Stromal cell of bone marrow (primary cell): ENCODE measurements at regions not wholly inside any gene's neighbourhood (a gene's known extent, or its start where the extent isn't known, plus 50 kb on each side); places are given as distances from the start of the nearest gene placed in this dataset.
"Not testable (repeated sequence)": the region's sequence is repeated elsewhere in the genome, so short reads cannot be mapped to it uniquely, and the experiment has no call there.

Experiments
- DNase-seq: peaks from one replicate; pipeline ENCODE4 v3.0.0-alpha.2; 2012; ENCODE audit warnings: low read depth

DNA sequence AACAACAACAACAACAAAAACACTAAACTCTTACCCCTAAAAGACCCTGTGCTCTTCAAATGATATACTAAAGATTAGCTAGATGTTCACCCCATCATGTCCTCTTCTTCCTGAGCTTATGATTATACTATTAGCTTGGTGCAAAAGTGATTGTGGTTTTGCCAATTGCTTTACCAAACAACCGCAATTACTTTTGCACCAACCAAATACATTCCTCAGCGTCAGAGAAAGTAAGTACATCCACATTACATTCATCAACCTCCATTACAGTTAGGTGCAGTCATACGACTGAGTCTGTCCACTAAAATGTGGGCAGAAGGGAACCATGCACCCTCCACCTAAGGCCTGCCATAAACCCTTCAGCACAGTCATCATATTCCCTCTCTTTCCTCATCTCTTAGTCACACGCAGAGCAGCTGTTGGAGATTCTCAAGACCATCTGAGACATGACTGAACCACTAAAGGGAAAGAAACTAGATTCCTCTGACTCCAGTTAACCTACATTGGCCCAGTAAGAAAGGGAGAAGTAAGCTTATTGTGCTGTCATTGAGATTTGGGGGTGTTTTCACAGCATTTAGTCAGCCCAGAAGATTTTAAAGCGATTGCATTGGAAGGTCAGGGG, 181.6 kb upstream of the TLE4 start:
- no peak for DNase-seq

DNA sequence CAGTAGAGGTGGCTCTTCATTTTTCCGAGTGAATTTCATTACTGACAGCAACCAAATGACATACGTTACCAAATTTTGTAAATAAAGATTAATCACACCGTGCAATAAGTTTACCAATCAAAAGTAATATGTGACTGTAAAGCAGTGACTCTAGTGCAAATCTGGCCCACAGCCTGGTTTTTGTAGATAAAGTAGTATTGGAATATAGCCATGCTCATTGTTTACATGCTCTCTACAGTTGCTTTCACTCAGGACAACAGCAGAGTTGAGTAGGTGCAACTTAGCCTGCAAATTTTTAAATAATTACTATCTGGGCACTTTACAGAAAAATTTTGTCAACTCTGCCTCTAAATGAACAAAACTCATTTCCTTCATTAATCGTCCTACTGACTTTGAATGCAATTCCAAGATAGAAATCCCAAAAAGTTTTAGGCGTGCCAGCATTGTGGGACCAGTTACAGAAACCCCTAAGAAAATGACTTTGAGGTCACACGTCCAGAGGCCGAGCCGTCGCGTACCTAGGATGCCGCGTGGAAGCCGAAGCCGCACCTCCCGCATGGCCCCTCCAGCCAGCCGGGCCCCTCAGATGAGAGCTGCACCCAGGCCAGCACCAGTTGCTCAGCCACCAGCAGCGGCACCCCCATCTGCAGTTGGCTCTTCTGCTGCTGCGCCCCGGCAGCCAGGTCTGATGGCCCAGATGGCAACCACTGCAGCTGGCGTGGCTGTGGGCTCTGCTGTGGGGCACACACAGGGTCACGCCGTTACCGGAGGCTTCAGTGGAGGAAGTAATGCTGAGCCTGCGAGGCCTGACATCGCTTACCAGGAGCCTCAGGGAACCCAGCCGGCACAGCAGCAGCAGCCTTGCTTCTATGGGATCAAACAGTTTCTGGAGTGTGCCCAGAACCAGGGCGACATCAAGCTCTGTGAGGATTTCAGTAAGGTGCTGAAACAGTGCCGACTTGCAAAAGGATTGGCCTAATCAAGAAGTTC, 180.7 kb upstream of the TLE4 start:
- no peak for DNase-seq

DNA sequence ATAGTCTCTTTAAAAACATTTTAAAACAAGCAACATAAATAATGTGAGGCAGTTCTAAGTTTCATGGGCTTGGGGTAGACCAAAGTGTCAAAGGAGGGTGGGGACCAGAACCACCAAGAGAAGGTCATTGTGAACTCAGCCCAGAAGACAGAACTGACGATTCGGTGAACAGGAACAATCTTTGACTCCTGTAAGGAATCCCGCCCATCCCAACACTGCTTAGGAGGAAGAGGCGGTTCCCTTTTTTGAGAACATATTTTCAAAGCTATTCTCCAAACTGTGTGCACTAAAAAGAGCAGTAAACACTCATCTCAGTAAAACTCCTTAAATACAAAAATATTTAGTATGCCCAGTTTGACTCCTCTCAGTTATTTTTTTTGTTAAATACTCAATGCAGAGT, 176.5 kb upstream of the TLE4 start:
- DNase-seq, result no peak

GRCh38 chr9:79395755-79396154, 176.0 kb upstream of the TLE4 start:
- no peak for DNase-seq

DNA sequence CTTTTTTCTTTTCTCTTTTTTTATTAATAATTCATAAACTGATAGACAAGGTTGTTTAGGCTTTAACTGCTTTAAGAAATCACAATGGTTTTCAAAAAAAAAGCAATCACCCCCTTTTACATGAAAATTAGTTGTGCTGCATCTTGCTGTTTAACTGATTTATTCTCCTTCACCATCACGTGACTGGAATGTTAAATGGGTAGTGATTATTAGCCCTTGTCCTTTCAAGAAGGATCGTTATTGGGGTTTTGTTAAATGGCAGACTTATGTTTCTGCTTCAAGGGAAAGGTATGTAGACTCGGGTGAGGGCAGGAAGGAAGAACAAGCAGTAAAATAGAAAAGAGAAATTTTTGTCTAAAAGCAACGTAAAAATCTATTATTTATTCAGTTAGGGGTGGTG, 175.6 kb upstream of the TLE4 start:
- DNase-seq, result no peak

- no peak for DNase-seq
These were observed 168.3 kb upstream of the TLE4 start for GRCh38 chr9:79403495-79403894.

GRCh38 chr9:79408200-79408599, 163.6 kb upstream of the TLE4 start:
- DNase-seq, result no peak

DNA sequence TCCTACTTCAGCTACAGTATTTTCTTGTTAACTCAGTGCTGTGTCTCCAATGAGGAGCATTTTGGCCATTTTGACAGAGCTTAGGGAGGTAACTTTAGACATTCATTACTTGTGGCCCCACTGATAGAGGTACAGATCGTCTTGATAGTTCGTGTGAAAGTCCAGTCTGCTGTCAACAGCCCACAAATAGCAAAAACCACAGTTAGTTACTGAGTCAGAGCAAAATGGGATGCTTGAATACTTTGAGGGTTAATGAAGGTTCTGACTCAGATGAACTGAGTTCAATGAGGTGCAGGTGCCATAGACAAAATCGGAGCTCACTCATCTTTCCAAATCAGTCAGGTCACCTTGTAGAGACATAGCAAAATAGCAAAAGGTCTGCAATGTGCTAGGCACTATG, 163.1 kb upstream of the TLE4 start:
- DNase-seq, result no peak

DNA sequence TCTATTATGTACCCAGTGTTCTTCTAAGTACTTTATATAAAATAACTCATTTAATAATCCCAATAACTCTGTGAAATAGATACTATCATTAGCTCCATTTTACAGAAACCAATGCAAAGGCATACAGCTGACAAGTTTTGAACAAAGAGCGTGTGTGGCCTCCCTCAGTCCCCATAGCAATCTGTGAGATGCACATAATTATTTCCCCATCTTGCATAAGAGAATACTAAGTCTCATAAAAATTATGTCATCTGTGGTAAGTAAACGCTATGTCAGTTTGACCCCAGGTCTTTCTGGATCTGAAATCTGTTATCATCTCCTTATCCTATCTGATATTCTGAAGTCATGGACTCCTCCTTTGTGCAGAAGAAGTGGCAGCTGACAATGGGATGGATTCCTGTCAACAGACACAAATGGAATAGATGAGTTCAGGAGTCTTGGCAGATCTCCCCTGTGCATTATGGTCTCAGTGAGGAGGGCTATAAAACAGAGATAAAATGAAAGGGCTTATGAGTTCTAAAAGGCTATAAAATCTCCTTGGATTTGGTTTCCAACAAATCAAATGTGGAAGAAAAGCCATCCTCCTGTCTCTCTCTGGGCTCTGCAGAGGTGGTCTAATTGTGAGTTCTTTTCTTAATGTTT, 162.5 kb upstream of the TLE4 start:
- DNase-seq, result no peak

DNA sequence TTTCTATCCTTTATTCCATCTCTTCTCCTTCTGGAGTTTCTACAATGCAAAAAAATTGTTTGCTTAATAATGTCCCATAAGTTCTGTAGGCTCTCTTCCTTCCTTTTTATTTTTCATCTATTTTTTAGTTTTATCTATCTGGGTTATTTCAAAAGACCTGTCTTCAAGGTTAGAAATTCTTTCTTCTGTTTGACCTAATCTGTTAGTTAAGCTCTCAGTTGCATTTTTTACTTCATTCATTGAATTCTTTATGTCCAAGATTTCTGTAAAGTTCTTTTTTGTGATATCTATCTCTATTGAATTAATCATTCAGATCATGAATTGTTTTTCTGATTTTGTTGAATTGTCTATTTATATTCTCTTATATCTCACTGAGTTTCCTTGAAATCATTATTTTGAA, 145.9 kb upstream of the TLE4 start:
- DNase-seq, result no peak

GRCh38 chr9:79428422-79428821, 143.3 kb upstream of the TLE4 start:
- DNase-seq, result no peak

GRCh38 chr9:79430619-79431018, 141.1 kb upstream of the TLE4 start:
- DNase-seq, result no peak

GRCh38 chr9:79431019-79431679, 140.6 kb upstream of the TLE4 start:
- no peak for DNase-seq

- no peak for DNase-seq
These were observed 139.3 kb upstream of the TLE4 start for GRCh38 chr9:79432485-79432884.

- peak; percentile 7 for DNase-seq
These were observed 138.1 kb upstream of the TLE4 start for GRCh38 chr9:79433703-79434102.

DNA sequence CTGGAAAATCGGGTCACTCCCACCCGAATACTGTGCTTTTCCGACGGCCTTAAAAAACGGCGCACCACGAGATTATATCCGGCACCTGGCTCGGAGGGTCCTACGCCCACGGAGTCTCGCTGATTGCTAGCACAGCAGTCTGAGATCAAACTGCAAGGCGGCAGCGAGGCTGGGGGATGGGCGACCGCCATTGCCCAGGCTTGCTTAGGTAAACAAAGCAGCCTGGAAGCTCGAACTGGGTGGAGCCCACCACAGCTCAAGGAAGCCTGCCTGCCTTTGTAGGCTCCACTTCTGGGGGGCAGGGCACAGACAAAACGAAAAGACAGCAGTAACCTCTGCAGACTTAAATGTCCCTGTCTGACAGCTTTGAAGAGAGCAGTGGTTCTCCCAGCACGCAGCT, 132.5 kb upstream of the TLE4 start:
- DNase-seq, result not testable (repeated sequence)

DNA sequence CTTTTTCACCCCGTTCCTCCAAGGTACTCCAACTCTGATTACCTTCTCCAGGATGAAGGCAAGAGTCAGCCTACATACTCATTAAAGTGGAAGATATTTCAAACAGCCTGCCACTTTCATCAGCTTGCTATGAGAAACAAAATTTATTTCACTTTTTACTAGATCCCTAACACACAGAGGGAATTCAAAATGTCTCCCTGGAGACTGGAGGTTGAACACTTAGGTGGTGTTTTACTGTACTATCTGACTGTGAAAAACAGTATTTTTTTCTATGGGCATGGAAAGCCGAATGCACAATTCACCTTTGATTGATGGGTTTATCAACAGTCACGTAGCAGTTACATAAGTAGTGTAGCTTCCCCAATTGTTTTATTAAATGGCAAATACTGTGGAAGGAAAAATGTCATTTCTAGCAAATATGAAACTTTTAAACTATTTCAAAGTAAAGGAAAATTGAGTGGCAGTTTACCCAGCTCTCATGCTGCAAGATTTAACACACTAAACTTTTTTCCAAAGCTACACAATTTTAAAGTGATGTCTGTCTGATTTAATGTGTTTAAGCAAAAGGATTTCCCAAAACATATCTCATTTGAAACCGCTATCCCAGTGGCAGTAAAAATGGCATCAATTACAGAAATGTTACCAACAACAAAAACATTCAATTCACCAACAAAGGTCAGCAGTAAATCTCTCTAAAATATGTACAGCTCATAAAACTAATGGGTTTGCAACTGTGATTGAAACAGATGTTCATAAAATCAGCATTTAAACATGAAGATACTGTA, 125.0 kb upstream of the TLE4 start:
- no peak for DNase-seq

DNA sequence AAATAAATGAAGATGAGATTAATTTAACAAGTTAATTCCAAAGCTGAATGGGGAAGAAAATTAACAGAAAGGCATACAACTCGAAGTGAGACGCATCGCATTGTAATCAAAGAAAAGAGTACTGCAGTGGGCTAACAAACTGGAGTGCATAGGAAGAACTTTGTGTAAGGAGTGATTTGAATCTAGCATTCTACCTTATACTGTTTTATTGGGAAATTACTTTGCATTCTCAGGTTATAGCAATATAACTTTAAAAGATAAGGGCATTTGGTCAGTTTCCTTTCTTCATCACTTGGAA, 124.5 kb upstream of the TLE4 start:
- DNase-seq, result no peak

DNA sequence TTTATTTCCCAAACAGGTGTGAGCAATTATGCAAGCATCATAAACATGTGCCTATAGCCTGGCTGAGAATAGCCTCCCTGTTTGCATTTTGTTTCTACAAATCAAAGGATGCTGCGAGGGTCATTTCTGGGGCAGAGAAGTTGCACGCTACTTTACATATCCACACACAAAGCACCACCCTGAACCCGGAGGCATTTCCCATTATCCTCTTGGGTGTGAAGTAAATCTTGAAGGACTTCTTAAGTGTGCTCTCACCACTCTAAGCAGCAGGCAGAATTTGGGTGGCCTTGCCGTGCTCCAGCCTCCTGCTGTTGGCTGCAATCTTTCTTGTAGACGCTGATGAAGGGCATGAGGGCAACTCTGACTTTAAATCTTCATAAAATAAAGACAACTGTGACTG, 124.0 kb upstream of the TLE4 start:
- DNase-seq, result no peak

DNA sequence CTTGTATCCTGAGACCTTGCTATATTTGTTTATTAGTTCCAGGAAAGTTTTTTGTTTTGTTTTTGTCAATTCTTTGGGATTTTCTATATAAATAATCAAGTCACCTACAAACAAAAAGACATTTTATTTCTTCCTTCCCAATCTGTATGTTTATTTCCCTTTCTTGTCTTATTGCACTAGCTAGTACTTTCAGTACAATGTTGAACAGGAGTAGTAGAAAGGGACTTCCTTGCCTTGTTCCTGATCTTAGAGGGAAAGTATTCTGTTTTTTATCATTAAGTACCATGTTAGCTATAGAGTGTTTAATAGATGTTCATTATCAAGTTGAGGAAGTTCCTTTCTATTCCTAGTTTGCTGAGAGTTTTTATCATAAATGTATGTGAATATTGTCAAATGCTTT, 119.5 kb upstream of the TLE4 start:
- no peak for DNase-seq

- DNase-seq, result no peak
These were observed 110.1 kb upstream of the TLE4 start for GRCh38 chr9:79461712-79462111.

GRCh38 chr9:79465156-79465555, 106.6 kb upstream of the TLE4 start:
- no peak for DNase-seq
